ENCODE measurements at regions not wholly inside any gene's neighbourhood (a gene's known extent, or its start where the extent isn't known, plus 50 kb on each side); places are given as distances from the start of the nearest gene placed in this dataset.

DNA sequence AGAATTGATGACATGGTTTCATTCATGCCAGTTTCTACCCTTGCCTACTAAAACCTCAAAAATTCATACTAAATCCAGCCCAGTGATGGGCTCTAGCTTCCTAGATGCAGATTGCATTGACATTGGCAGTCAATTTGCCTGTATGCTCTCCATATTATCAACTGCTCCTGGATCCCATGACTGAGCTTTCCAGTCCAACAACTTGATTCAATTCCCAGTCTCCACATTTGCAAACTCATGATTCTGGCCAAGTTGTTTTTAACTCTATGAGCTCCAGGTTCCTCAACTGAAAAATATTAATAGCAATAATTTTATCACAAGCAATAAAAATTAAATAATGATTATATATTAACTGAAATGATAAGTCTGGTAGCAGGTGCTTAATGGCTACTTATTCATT is 51.0 kb upstream of the DSC1 start:
- no peak for DNase-seq
- no peaks in the 10 kb centered on the region for H3K9me3 ChIP-seq
- TF ChIP-seq EP300 (IDR thresholded peaks at IDR 0.05) (no peak), POLR2A (IDR thresholded peaks at IDR 0.05) (no peak), POLR2AphosphoS5 (IDR thresholded peaks at IDR 0.05) (no peak)
- TF ChIP-seq, protein P1, sequence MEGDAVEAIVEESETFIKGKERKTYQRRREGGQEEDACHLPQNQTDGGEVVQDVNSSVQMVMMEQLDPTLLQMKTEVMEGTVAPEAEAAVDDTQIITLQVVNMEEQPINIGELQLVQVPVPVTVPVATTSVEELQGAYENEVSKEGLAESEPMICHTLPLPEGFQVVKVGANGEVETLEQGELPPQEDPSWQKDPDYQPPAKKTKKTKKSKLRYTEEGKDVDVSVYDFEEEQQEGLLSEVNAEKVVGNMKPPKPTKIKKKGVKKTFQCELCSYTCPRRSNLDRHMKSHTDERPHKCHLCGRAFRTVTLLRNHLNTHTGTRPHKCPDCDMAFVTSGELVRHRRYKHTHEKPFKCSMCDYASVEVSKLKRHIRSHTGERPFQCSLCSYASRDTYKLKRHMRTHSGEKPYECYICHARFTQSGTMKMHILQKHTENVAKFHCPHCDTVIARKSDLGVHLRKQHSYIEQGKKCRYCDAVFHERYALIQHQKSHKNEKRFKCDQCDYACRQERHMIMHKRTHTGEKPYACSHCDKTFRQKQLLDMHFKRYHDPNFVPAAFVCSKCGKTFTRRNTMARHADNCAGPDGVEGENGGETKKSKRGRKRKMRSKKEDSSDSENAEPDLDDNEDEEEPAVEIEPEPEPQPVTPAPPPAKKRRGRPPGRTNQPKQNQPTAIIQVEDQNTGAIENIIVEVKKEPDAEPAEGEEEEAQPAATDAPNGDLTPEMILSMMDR (IDR thresholded peaks at IDR 0.05), result no peak
- no peaks in the 10 kb centered on the region for H3K27me3 ChIP-seq
- no peaks in the 10 kb centered on the region for H3K4me1 ChIP-seq
- H3K27ac ChIP-seq, result no peak overlapping the region
- H3K4me3 ChIP-seq, result no peak overlapping the region
- H3K36me3 ChIP-seq, result no peaks in the 10 kb centered on the region
- ATAC-seq (ENCODE audit: low FRiP score in 2 of 2), result no peak

DNA sequence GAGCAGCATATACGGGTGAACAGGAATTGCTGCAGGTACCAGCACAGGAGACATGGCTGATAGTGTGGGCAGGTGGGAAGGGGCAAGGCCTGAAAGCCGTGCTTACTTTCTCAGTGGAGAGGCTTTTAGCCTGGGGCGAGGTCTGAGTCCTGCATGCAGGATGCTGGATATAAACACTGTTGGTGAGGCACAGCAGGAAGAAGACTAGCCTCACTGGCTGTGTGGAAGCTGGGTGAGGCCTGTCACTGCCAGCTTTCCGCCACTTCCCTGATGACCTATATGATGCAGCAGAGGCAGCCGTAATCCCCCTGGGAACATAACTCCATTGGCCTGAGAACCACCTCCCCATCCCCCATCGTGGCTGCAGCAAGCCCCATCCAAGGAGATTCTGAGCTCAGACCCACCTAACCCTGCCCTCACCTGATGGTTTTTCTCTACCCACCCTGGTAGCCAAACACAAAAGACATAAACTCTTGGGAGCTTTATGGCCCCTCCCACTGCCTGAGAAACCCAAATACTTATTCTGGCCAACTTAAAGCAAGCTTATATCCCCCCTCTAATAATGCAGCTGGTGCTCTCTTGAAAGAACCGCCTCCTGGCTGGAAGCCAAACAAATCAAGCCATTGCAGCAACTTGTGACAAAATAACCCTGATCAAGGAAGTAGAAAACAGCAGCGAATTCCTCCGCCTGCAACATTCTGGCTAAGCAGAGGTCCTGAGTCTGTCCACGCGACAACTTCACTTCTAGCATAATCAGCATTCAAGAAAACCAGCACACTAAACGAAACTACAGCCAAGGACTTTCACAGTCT is 54.6 kb upstream of the DSC1 start:
- no peak for ATAC-seq (ENCODE audit: low FRiP score in 2 of 2)
- WGBS, 2 donors, result 56 to 69% methylated on average over 10 to 11 of the region's 12 CpGs
- TF ChIP-seq EP300 (IDR thresholded peaks at IDR 0.05) (no peak), POLR2AphosphoS5 (IDR thresholded peaks at IDR 0.05) (no peak), POLR2A (IDR thresholded peaks at IDR 0.05) (no peak)
- TF ChIP-seq, protein P1 (IDR thresholded peaks at IDR 0.05), result no peak
- Histone ChIP-seq H3K36me3 (no peaks in the 10 kb centered on the region), H3K9me3 (no peaks in the 10 kb centered on the region), H3K4me3 (no peak overlapping the region), H3K27ac (no peak overlapping the region), H3K4me1 (no peaks in the 10 kb centered on the region), H3K27me3 (no peaks in the 10 kb centered on the region)
- DNase-seq, result no peak

DNA sequence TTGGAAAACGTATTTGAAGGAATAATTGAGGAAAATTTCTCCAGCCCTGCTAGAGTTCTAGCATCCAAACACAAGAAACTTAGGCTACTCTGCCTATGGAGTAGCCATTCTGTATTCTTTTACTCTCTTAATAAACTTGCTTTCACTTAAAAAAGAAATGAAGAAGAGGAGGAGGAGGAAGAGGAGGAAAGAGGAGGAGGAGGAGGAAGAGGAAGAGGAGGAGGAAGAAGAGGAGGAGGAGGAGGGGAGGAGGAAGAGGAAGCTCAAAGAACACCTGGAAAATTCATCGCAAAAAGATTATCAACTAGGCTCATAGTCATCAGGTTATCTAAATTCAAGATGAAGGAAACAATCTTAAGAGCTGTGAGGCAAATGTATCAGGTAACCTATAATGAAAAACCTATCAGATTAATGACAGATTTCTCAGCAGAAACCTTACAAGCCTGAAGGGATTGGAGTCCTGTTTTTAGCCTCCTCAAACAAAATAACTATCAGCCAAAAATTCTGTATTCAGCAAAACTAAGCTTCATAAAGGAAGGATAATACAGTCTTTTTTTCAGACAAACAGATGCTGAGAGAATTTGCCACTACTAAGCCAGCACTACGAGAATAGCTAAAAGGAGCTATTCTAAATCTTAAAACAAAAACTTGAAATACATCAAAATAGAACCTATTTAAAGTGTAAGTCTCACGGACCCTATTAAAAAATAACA is 56.2 kb upstream of the DSC1 start:
- Histone ChIP-seq H3K4me3 (no peak overlapping the region), H3K27me3 (no peaks in the 10 kb centered on the region), H3K36me3 (no peaks in the 10 kb centered on the region), H3K27ac (no peak overlapping the region), H3K9me3 (no peaks in the 10 kb centered on the region), H3K4me1 (no peaks in the 10 kb centered on the region)
- no peak for ATAC-seq (ENCODE audit: low FRiP score in 2 of 2)
- no peak for TF ChIP-seq POLR2A (IDR thresholded peaks at IDR 0.05)
- TF ChIP-seq EP300 (IDR thresholded peaks at IDR 0.05), result no peak
- TF ChIP-seq POLR2AphosphoS5 (IDR thresholded peaks at IDR 0.05), result no peak
- TF ChIP-seq, protein P1 (IDR thresholded peaks at IDR 0.05), result no peak
- no peak for DNase-seq
- WGBS, 2 donors, result 91 to 94% methylated on average over 4 of the region's 4 CpGs

DNA sequence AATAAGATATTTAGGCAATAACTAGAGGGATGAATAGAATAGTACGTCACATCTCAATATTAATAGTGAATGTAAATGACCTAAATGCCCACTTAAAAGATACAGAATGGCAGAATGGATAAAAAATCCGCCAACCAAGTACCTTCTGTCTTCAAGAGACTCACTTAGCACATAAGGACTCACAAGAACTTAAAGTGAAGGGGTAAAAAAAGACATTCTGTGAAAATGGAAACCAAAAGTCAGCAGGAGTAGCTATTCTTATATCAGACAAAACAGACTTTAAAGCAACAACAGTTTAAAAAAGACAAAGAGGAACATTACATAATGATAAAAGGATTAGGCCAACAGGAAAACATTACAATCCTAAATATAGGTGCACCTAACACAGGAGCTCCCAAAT is 56.7 kb upstream of the DSC1 start:
- 85 to 92% methylated on average over 2 of the region's 2 CpGs for WGBS, 2 donors
- no peak for DNase-seq

More for the DNA sequence above, 56.7 kb upstream of the DSC1 start:
- H3K9me3 ChIP-seq, result no peaks in the 10 kb centered on the region
- H3K4me1 ChIP-seq, result no peaks in the 10 kb centered on the region
- H3K4me3 ChIP-seq, result no peak overlapping the region
- no peak for TF ChIP-seq POLR2AphosphoS5 (IDR thresholded peaks at IDR 0.05)
- no peak for TF ChIP-seq EP300 (IDR thresholded peaks at IDR 0.05)
- no peak for TF ChIP-seq POLR2A (IDR thresholded peaks at IDR 0.05)
- TF ChIP-seq, protein P1 (IDR thresholded peaks at IDR 0.05), result no peak
- H3K27ac ChIP-seq, result no peak overlapping the region
- ATAC-seq (ENCODE audit: low FRiP score in 2 of 2), result no peak
- no peaks in the 10 kb centered on the region for H3K36me3 ChIP-seq
- H3K27me3 ChIP-seq, result no peaks in the 10 kb centered on the region

Data from upper lobe of left lung (tissue), 6 donors.